IPS-11a (cell line): ENCODE measurements at regions not wholly inside any gene's neighbourhood (a gene's known extent, or its start where the extent isn't known, plus 50 kb on each side); places are given as distances from the start of the nearest gene placed in this dataset.
"Not testable (repeated sequence)": the region's sequence is repeated elsewhere in the genome, so short reads cannot be mapped to it uniquely, and the experiment has no call there.

ENCODE experiments used
- H3K4me3 ChIP-seq: one replicate; pipeline ENCODE4 v1.5.1; 2013; ENCODE audit warnings: low read depth, low read length, control low read depth

DNA sequence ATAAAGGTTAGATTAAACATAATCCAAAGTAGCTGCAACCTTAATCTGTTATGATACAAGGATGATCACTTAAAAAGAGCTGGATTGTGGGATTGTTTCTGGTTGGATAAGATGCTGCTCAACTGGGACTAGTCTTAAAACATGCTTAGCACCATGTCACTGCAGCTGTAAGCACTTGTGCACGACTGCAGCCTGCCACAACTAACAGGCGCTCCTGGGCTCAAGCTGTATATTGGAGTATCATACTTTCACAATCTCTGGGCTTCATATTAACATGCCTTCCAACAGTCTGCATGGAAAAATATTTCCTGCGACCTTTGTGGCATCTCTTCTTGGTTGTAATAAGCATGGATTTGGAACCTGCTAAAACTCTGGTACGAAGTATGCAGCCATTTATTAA, 493.0 kb upstream of the PITX2 start:
- H3K4me3 ChIP-seq, result no peak overlapping the region

DNA sequence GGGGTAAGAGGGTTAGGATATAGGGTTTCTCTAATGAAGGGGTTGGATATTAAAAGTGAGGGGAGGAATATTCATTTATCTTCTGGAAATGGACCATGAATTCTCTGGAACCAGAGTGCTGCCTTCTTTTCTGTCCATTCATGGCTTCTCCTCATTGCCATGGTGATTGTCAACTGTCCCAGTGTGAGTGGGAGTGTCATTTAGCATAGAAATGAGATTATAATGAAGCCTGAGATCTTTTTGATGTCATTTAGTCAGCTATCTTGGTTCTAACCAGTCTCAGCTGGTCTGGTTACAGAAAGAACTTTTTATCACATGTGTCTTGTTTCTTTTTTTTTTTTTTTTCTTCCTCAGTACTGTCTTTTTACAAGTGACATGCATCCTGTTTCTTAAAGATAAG, 497.3 kb upstream of the PITX2 start:
- H3K4me3 ChIP-seq, result no peak overlapping the region

DNA sequence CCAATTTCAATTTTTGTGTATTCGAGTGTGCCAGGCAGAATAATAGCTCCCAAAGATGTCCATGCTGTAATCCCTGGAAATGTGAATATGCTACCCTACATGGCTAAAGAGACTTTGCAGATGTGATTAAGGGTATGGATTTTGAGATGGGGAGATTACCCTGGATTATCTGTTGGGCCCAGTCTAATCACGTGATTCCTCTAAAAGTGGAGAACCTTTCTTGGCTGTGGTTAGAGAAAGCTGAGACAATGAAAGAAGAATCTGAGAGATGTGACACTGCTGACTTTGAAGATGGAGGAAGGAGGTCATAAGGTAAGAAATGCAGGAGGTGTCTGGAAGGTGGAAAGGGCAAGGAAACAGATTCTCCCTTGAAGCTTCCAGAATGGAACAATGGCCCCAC, 503.5 kb upstream of the PITX2 start:
- H3K4me3 ChIP-seq, result no peak overlapping the region

DNA sequence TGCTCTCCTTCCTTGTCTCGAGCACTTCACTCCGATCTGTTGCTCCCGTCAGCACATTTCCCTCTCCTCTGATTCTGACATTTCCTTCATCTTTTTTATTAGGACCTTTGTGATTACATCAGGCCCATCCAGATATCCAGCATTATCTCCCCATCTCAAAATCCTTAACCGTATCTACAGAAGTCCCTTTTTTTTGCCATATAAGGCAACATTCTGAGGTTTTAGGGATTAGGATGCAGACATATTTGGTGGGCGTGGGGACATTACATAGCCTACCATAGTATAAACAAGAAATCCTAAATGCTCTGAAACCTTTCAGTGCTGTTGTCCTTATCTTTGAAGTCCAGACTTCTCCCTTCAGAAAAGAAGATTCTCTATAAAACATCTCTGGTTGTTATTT, 505.0 kb upstream of the PITX2 start:
- no peak overlapping the region for H3K4me3 ChIP-seq

DNA sequence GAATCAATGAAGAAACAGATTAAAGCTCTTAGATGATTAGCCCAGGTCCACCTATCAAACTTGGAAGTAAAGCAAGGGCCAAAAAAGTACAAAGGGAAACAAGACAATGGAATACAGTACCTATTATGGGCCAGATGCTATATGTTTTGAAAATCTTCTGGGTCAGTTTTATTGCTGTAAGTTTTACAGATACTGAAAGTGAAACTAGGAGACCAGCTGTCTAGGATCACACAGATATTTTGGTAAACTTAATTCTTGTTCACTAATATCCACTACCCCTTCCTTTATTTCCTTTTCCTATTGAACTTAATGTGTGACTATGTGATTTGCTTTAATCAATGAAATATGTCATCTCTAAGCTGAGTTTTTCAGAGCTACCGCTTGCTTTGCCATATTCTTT, 505.4 kb upstream of the PITX2 start:
- no peak overlapping the region for H3K4me3 ChIP-seq

DNA sequence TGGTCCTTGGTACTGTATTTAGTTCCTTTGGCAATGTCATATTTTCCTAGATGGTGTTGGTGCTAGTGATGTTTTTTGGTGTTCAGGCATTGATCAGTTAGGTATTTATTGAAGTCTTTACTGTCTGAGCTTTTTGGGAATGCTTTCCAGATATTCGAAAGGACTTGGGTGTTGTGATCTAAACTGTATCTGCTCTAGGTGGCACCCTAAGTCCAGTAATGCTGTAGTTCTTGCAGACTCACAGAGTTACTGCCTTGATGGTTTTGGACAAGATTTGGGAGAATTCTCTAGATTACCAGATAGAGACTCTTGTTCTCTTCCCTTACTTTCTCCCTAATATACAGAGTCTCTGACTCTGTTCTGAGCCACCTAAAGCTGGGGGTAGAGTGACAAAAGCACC, 513.6 kb upstream of the PITX2 start:
- H3K4me3 ChIP-seq, result no peak overlapping the region

DNA sequence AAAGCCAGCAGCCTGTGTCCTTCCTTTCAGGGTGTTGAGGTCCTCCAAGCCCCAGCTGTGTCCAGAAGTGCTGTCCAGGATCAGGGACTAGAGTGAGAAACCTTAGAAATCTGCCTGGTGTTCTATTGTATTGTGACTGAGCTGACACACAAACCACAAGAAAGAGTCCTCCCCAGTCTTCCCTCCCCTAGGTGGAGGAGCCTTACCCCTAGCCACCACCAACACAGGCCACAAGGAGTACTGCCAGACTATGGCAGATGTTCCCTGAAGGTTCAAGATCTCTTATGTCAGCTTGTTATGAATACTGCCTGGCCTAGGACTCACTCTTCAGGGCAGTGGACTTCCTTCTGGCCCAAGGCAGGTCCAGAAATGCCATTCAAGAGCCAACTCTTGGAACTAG, 514.1 kb upstream of the PITX2 start:
- no peak overlapping the region for H3K4me3 ChIP-seq

DNA sequence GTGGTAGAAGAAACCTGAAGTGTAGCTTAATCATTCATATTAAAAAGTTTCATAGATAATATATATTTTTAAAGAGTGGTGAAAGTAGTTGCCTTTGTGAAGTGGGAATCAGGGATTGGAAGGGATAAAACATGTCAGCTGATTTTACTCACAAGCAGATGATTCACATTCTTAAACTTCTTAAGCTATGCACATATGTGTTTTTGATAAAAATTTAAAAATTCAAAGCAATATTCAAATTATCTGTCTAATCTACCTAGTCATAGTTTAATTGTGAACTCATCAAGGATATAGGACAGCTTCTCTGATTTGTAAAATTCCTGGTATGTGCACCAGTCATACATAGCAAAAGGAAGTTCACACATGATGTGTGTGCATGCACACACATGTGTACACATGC, 520.6 kb upstream of the PITX2 start:
- H3K4me3 ChIP-seq, result no peak overlapping the region

DNA sequence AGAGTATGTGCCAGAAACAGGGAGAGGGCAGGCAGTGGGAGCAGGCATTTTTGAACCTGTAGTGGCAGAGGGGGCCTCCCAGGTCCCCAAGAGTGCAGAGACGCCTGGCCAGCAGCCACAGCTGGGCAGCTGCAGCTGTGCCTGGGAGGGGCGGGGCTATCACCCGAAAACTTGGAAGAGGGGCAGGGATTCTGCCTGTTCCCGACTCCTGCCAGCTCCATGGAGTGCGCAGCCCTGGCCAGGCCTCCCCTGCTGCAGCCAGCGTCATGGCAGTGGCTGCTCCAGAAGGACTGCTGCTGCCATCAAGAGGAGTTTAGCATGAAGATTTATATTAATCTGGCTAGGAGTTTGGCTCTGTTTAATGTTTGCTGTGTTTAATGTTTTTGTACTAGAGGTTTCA, 532.1 kb upstream of the PITX2 start:
- no peak overlapping the region for H3K4me3 ChIP-seq

DNA sequence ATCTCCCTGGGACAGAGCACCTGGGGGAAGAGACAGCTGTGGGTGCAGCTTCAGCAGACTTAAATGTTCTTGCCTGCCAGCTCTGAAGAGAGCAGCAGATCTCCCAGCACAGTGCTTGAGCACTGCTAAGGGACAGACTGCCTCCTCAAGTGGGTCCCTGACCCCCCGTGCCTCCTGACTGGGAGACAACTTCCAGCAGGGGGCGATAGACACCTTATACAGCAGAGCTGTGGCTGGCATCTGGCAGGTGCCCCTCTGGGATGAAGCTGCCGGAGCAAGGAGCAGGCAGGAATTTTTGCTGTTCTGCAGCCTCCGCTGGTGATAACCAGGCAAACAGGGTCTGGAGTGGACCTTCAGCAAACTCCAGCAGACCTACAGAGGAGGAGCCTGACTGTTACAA, 541.7 kb upstream of the PITX2 start:
- H3K4me3 ChIP-seq, result not testable (repeated sequence)

DNA sequence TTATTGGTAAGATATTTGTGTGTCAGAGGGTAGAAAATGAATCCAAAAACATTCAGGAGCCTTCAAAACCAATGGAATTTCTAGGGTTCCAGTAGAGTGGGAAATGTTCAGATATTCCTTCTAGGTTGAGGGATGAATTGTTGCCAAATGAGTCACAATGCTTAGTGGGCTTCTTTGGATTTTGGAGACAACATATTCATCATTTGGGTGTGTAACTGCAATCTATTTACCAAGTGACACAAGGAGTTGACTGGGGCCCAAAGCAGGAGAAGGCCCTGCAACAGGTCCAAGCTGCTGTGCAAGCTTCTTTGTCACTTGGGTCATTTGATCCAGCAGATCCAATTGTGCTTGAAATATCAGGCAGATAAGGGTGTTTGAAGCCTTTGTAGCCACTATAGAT, 551.5 kb upstream of the PITX2 start:
- H3K4me3 ChIP-seq, result no peak overlapping the region

DNA sequence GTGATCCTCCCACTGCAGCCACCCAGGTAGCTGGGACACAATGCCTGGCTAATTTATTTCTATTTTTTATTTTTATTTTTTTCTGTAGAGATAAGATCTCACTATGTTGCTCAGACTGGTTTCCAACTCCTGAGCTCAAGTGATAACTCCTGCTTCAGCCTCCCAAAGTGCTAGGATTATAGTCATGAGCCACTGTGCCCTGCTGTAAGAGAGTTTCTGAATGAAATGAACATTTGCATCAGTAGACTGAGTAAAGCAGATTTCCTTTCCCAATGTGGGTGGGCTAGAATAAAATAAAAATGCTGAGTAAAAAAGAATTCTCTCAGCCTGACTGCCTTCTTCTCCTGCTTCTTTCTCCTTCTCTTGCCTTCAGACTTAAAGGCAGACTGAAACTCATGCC, 555.4 kb upstream of the PITX2 start:
- H3K4me3 ChIP-seq, result no peak overlapping the region

DNA sequence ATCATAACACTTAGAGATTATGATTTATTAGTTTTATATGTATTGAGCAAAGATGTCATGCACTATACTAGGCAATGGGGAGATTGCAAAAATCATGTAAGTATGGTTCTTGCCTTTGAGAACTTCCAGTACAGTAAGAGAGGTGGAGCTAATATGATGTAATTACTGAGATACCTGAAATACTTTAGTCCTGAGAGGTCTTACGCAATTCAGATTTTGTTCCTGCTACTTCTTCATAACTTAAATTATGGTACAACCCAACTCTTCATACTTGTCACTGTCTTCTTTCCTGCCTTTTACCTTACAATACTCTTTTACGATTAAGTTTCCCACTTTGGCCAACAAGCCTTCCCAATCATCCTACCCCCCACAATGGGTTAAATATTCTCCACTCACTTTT, 564.2 kb upstream of the PITX2 start:
- no peak overlapping the region for H3K4me3 ChIP-seq

DNA sequence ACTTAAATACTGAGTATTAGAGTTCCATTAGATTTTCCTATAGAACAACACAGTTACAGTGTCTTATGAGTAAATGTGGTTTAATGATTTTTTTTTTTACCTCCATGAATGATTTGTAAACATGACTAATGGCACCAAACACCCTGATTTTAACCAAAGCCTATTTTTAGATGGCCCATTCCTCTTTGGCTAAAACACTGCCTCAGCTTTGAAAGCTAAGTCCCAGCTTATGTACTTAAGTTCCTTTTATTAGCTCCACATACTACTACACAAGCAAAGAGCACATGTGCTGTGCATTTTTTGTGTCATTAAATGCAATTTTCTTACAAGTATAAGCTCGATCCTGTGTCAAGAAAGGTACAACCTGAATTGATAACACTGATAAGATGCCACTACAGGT, 575.6 kb upstream of the PITX2 start:
- no peak overlapping the region for H3K4me3 ChIP-seq

DNA sequence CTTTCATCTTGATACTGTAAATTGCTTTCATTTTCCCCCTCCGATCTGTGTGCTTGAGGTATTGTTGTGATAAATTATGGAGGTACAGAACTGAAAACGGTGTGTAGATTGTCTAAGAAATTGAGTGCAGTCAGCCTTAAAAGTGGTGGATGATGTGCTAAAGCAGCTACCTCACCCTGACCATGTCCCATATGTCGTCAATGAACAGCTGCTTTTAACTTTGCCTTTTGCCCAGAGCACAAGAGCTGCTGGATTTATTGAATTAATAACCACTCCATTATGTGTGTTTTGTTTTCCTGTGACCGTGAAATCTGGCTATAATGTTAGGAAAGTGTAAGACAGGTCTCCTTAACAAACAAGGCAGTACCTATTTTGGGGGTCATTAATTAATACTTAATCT, 581.9 kb upstream of the PITX2 start:
- H3K4me3 ChIP-seq, result no peak overlapping the region

DNA sequence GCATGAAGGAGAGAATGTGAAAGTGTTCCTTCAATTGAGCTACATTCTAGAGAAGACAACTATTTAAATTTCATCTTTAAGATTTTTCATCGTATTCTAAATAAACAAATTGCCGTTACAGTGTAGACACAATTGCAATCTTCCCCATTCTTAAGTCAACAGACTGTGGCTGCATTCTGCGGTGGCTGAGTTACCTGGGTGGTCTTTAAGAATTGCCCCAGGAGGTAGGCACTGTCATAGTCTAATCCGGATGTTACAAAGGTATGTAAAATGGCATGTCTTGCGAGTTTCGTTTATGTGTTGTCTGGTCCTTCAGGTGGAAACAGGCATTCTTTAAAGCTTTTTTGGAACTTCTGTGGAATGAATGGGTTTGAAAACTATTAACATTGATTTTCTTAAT, 586.1 kb upstream of the PITX2 start:
- H3K4me3 ChIP-seq, result no peak overlapping the region

DNA sequence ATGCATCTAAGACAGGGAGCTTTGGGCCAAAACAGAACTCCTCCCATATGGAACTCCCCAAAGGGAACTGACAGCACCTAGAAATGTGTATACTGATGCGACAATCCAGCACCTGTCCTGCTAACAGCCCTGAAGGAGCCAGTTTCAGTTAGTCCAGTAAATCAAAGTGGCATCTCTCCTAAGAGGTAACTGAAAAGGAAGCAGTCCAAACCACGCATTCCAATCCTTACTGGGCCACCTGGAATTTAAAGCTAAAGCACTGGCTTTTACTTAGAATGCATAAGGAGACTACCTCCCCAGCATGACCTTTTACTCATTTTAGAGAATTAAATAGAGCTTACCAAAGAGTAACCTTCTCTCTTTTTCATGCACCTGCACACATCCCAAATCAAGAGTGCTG, 586.8 kb upstream of the PITX2 start:
- H3K4me3 ChIP-seq, result no peak overlapping the region

DNA sequence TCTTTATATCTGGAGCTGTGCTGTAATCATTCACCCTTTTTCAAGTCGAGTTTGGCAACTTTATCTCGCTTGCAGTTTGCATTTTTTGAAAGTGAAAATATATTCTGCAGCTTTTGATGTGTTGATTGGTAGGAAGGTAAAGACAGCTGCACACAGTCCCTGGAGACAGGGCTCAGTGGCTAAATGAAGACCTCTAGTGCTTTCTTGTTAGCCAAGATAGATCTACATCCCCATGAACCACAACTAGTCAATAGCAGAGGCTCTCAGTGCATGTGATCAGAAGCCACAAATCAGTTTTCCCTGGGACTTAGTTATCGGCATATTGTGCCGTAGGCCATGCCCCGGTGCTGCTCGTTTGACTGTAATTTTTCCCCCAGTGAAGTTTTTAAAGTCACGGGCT, 587.7 kb upstream of the PITX2 start:
- no peak overlapping the region for H3K4me3 ChIP-seq

DNA sequence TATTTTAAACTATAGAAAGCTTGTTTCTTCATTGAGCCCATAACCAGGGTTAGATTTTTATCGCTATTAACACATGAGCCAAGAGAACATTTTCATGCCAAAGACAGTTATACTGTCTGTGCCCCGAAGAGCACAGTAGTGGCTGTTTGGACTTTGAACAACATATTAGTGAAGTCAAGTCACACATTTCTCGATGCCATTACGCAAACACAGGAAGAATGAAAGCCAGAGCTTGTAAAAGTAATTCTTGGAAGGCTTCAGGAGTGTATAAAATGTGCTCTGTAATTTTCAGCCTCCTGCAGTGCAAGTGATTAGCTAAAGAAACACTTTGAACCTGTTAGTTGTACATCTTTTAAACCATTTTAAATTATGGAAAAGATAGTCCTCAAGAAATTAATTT, 590.7 kb upstream of the PITX2 start:
- H3K4me3 ChIP-seq, result no peak overlapping the region

DNA sequence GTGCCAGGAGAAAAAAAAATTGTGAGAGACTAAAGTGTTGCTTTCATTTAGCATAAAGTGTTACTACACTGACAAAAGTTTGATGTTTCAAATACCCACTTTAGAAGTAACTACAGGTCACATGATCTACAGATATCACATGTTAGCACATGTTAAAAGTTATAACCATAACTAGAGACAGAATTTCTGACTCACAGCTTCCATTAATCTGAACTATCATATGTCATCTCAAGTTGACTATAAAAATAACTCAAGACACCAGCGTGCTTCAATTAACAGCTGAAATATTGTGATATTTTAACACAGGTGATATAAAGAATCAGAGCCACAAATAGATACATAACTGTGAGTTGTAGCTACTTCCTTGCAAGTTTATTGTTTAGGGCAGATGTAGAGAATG, 591.5 kb upstream of the PITX2 start:
- no peak overlapping the region for H3K4me3 ChIP-seq

DNA sequence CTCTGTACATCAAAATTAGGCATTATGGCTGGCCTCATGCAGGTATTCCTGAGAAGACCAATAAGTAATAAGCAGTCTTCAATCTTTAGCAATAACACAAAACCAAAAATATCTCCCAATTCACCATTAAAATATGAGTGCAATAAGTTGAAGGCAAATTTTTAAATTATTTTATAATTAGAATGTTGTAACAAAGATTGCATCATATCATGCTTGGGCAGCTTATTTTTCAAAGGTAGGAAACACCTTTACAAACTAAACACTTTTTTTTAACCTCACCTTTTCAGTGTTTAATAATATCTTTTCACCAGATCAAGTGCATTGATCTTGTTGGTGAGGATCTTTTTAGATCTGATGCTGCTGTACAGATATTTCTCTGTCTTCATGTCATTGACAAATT, 592.9 kb upstream of the PITX2 start:
- no peak overlapping the region for H3K4me3 ChIP-seq

DNA sequence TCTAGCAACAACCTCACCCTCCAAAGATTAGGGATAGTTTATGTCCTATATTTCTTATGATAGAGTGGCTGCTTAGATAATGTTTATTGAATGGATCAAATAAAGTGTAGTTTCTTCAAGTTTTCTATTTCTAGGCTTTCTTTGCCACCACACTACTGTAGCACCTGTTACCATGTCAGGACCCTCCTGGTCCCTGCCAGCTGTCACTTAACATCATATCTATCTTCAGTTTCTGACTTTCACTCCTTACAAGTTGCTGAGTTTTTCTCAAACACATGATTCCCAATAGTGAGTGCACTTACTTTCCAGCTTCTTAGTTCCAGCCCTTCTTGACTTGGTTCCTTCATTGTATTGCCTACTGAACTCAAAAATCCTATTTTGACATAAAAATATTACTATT, 593.9 kb upstream of the PITX2 start:
- no peak overlapping the region for H3K4me3 ChIP-seq

DNA sequence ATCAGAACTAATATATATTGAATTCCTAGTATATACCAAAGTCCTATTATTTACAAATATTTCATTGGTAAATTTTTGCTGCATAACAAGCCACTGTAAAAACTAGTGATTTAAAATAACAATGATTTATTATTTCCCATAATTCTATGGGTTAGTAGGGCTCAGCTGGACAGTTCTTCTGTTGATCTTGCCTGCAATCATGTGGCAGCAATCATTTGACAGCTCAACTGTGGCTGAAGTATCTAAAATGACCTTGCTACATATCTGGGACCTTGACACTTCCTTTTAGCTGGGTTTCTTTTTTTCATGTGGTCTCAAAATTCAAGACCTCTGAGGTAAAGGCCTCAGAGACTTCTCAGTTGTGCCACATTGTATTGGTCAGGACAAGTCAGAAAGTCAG, 598.5 kb upstream of the PITX2 start:
- no peak overlapping the region for H3K4me3 ChIP-seq

DNA sequence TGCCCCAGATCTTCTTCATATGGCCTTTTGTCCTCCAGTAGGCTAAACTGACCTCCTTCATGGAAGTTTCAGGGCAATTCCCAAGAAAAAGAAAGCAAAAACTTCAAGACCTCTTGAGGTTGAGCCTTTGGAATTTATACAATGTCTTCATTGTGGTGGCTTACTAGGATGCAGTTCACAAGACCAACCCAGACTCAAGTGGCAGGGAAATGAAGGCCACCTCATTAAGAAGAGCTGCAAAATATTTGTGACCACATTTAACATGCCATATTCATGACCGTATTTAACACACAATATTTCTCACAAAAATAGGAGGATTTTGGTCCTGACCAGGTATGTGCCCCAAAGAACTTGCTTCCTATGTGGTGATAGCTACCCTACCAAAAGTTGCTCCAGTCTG, 605.5 kb upstream of the PITX2 start:
- no peak overlapping the region for H3K4me3 ChIP-seq
